ENCODE measurements at regions not wholly inside any gene's neighbourhood (a gene's known extent, or its start where the extent isn't known, plus 50 kb on each side); places are given as distances from the start of the nearest gene placed in this dataset.

GRCh38 chr6:119738425-119738824 is 388.9 kb upstream of the MAN1A1 start:
- ChIA-PET CTCF (interaction anchor here (0.5 kb wide), 1 partner anchor 586 kb away, joined by 3 read pairs; no protein-coding TSS in a partner anchor), POLR2A (no interaction called here)
- no peak for TF ChIP-seq CTCF (IDR thresholded peaks at IDR 0.05; ENCODE audit: insufficient read depth, low read depth, low read length)
- H3K36me3 ChIP-seq (ENCODE audit: control insufficient read depth, insufficient read depth, low read length): no peaks in the 10 kb centered on the region
- no peak for DNase-seq (ENCODE audit: low read depth)
- no peaks in the 10 kb centered on the region for H3K27me3 ChIP-seq (ENCODE audit: control insufficient read depth, insufficient read depth, low read length)
- H3K4me3 ChIP-seq (ENCODE audit: low read depth, low read length): no peak overlapping the region

- POLR2A ChIA-PET: no interaction called here
- Histone ChIP-seq H3K36me3 (ENCODE audit: control insufficient read depth, insufficient read depth, low read length) (no peaks in the 10 kb centered on the region), H3K27me3 (ENCODE audit: control insufficient read depth, insufficient read depth, low read length) (no peaks in the 10 kb centered on the region), H3K4me3 (ENCODE audit: low read depth, low read length) (no peak overlapping the region)
- CTCF ChIA-PET: no interaction called here
- TF ChIP-seq CTCF (IDR thresholded peaks at IDR 0.05; ENCODE audit: insufficient read depth, low read depth, low read length): no peak
- no peak for DNase-seq (ENCODE audit: low read depth)
Measured at GRCh38 chr6:119736296-119737021, 386.9 kb upstream of the MAN1A1 start.

DNA sequence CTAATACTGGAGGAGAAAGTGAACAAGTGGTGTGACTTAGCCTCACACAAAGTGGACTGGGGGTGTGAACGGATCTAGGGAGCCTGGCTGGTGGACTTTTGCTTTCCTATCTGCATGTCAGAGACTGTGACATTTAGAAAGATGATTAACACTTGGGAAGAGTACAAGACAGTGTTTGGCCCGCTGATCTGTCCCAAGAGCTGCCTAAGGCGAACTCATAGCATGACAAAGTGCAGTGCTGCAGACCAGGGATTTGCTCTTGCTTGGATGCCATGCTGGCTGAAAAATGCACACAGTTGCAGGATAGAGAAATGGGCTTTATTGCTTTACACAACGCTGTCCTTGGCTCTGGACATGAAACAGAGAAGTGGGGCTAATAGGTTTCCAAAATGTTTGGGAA is 386.0 kb upstream of the MAN1A1 start:
- no peak for DNase-seq (ENCODE audit: low read depth)
- Histone ChIP-seq H3K4me3 (ENCODE audit: low read depth, low read length) (no peak overlapping the region), H3K27me3 (ENCODE audit: control insufficient read depth, insufficient read depth, low read length) (no peaks in the 10 kb centered on the region), H3K36me3 (ENCODE audit: control insufficient read depth, insufficient read depth, low read length) (no peaks in the 10 kb centered on the region)
- ChIA-PET POLR2A (no interaction called here), CTCF (no interaction called here)
- TF ChIP-seq CTCF (IDR thresholded peaks at IDR 0.05; ENCODE audit: insufficient read depth, low read depth, low read length): no peak

DNA sequence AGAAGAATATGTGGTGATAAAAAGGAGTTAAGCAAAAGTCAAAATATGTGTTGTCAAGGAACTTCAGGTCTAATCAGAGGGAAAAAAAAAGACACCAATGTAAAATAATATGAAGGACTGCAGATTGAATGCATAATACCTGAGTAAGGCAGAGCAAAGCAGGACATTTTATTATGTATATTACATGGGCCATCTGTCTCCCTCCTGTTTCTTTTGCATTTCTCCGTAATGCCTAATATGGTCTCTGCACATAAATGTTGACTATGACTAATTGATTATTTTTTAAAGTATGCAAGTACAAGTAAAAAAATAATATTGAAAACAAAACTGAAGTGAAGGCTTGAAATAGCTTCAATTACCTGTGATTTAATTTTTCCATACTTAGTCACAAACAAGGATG is 384.7 kb upstream of the MAN1A1 start:
- H3K27me3 ChIP-seq (ENCODE audit: control insufficient read depth, insufficient read depth, low read length): no peaks in the 10 kb centered on the region
- no peak for TF ChIP-seq CTCF (IDR thresholded peaks at IDR 0.05; ENCODE audit: insufficient read depth, low read depth, low read length)
- no peak overlapping the region for H3K4me3 ChIP-seq (ENCODE audit: low read depth, low read length)
- POLR2A ChIA-PET: no interaction called here
- no peak for DNase-seq (ENCODE audit: low read depth)
- no peaks in the 10 kb centered on the region for H3K36me3 ChIP-seq (ENCODE audit: control insufficient read depth, insufficient read depth, low read length)
- CTCF ChIA-PET: interaction anchor here (0.5 to 0.6 kb wide), 2 partner anchors 14 to 277 kb away, joined by 3 to 4 read pairs; no protein-coding TSS in a partner anchor

- CTCF ChIA-PET: no interaction called here
- no peaks in the 10 kb centered on the region for H3K27me3 ChIP-seq (ENCODE audit: control insufficient read depth, insufficient read depth, low read length)
- TF ChIP-seq CTCF (IDR thresholded peaks at IDR 0.05; ENCODE audit: insufficient read depth, low read depth, low read length): no peak
- POLR2A ChIA-PET: no interaction called here
- H3K4me3 ChIP-seq (ENCODE audit: low read depth, low read length): no peak overlapping the region
- no peaks in the 10 kb centered on the region for H3K36me3 ChIP-seq (ENCODE audit: control insufficient read depth, insufficient read depth, low read length)
- DNase-seq (ENCODE audit: low read depth): no peak
Measured at GRCh38 chr6:119728935-119729334, 379.4 kb upstream of the MAN1A1 start.
